HG03097 (cell line): ENCODE measurements at regions not wholly inside any gene's neighbourhood (a gene's known extent, or its start where the extent isn't known, plus 50 kb on each side); places are given as distances from the start of the nearest gene placed in this dataset.
"Not testable (repeated sequence)": the region's sequence is repeated elsewhere in the genome, so short reads cannot be mapped to it uniquely, and the experiment has no call there.

Experiments used
- ATAC-seq: cut with Tn5 transposase; IDR thresholded peaks from one replicate; pipeline ENCODE4 v1.9.1; 2021; ENCODE audit not compliant: unreplicated experiment, low FRiP score

DNA sequence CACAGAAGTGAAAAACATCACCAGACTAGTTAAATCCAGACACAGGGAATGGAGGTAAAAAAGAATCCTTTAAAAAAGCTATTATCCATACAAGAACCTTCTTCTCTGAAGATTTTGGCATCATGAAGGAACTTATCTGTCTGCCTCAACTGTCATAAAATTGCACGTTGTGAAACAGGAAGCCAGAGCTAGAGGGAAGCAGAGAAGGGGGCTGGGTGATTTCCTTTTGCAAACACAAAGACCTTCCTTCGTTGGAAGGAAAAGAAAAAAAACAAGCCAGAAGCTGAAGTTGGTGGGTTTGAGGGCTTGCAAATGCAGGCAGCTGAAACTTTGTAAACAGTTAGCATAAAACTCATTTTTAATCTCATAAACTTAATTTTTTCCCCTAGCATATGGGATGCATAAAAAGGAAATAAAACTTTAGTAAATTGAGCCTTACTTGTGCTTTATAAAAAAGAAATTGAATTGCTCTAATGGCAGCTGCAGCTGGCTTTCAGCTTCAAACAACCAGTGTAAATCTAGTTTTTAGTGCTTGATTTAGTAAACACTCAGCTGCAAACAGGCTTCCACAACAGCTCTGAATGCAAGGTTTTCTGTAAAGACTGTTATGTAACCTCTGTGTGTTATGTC is 101.6 kb downstream of the OTUD1 start:
- ATAC-seq: no peak

- ATAC-seq: no peak
Measured at GRCh38 chr10:23543691-23544380, 105.0 kb downstream of the OTUD1 start.

GRCh38 chr10:23545866-23546265 is 107.0 kb downstream of the OTUD1 start:
- not testable (repeated sequence) for ATAC-seq

GRCh38 chr10:23556727-23557440 is 118.0 kb downstream of the OTUD1 start:
- ATAC-seq: no peak

DNA sequence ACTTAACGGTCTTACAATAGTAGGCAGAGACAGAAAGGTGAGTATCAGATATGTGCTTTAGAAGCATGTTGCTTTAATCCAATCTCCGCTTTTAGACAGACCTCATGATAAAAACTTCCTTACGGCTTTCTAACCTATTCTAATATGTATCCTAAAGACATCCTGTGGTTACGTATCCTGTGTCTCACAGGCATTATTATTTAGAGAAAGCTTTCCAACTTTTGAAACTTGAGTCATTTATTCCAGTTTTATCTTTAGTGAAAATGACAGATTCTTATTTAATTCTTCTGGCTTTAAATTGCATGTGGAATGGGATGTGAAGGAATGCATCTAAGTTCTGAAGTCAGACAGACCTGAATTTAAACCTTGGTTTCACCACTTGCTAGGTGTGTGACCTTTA is 118.9 kb downstream of the OTUD1 start:
- no peak for ATAC-seq

DNA sequence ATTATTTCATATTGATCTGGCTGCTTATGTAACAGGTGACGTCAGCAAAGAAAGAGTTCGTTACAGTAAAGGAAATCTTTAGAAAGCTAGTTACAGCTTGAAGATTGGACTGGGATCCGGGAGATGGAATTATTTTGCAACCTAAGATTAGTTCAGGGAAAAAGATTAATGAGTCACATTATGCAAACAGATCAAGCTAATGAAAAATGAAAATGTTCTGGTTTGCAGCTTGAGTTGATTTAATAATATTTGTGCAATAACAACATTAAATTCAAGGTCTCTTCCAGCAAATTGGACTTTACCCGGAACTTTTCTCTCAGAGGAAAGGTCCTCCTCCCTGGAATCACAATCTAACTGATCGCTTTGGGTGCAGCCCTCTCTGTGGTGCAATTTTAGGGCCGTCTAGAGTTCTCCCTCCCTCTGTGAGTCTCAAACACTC is 119.5 kb downstream of the OTUD1 start:
- no peak for ATAC-seq

GRCh38 chr10:23568996-23569395 is 130.1 kb downstream of the OTUD1 start:
- ATAC-seq: no peak

- ATAC-seq: no peak
Measured at GRCh38 chr10:23571884-23572283, 133.0 kb downstream of the OTUD1 start.

DNA sequence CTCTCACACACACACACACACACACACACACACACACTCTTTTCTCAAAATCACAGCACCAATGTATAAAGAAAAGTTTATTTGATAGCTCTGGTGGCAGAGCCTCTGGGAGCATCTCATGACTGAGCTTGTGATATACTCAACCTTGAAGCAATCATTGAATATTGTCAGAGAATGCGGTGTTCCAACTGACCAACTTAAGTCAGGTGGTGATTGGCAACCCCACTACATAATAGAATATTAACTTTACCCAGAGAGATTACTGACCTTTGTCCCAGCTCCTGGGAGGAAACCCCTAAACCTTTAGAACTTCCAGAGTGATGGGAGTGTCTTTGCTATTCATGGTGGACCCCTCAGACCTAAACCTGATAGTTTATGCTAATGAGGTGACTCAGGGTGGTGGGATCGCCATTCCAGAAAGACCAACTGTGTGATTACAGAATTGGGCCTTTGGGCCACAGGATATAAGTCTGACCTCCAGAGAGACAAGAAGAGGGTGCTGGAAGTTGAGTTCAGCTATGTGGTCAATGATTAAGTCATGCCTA is 143.1 kb downstream of the OTUD1 start:
- ATAC-seq: no peak

- ATAC-seq: no peak
Measured at GRCh38 chr10:23584396-23584795, 145.5 kb downstream of the OTUD1 start.

- ATAC-seq: no peak
Measured at GRCh38 chr10:23585186-23585585, 146.3 kb downstream of the OTUD1 start.

DNA sequence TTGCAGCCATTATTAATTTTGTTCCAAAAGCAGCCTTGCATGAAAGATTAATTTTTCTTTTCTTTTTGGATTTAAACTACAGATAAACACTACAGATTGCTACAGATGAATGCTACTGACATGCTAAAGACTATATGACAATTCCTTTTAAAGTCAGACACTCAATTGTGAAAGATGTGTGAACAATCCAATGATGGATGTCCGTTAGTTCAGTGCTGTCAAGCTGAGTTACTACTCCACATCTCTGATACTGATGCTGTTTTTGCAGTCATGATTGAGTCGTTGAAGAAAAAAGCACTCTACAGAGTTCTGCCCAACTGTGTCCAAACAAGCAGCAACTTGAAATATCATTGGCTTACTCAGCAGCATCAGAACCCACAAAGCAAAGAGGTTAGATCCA is 146.8 kb downstream of the OTUD1 start:
- ATAC-seq: no peak

DNA sequence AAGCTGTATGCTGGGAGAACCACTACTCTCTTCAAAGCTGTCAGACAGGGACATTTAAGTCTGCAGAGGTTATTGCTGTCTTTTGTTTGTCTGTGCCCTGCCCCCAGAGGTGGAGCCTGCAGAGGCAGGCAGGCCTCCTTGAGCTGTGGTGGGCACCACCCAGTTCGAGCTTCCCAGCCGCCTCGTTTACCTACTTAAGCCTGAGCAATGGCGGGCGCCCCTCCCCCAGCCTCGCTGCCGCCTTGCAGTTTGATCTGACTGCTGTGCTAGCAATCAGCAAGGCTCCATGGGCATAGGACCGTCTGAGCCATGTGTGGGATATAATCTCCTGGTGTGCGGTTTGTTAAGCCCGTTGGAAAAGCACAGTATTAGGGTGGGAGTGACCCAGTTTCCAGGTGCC is 156.4 kb downstream of the OTUD1 start:
- ATAC-seq: not testable (repeated sequence)

DNA sequence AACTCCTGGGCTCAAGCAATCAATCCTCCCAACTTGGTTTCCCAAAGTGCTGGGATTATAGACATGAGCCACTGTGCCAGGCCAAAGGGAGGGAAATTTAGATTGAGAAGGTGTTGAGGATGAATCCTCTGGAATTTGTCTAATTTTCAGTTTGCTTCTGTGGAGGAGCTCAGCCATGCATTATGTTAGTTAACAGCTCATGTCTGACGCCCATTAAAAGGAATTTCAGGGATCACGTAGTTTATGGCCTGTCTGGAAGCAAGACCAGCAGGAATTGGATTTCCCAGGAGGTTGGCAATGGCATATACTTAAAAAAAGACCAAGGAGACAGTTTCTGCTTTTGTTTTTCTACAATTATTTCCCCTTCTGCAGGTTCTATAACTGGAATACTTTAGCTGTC is 165.7 kb downstream of the OTUD1 start:
- no peak for ATAC-seq

- ATAC-seq: no peak
Measured at GRCh38 chr10:23606456-23606855, 167.6 kb downstream of the OTUD1 start.

DNA sequence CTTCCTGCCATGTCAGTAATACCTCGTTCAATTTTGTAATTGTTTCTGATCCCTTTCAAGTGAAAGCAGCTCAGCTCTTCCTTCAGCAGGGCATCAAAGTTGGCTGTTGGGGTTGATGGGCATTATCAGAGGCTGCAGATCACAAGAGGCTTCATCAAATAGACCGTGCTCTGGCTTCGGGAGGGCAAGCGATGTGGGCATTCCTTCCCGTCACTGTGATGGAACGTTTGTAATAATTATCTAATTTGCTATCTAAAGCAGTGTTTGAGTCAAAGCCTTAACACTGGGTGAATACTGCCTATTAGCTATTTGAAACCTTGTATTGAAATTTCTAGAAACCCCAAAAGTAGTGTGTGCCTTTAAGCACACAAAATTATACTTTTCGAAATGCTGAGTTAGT is 170.1 kb downstream of the OTUD1 start:
- no peak for ATAC-seq

DNA sequence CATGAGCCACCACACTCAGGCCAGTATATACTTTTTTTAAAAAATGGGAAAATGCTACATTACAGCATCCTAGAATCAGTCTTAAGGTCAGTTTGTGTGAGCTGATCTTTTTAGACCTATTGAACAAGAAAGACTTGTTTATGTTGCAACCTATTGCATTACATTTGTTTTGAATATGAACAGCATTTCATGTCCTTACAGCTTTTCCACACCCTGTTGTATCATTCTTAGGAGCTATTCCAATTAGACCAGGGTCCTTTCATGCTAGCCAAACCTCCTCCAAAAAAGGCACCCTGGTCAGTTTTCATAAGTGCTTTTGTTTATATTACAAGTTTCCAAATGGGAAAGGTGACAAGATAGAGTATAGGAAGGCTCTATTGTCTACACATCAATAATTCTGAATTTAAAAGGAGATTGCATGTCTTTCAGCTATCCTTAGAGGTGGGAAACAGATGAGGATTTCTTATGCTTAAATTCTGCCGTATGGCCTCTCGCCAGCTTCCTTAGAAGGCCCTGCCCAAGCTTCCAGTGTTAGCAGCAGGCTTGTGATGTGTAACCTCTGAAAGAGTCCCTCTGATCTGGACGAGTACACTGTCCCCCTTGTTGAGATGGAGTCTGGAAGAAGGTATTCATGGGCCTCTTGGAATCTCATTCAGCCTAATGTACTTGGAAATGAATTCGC is 171.9 kb downstream of the OTUD1 start:
- ATAC-seq: no peak

DNA sequence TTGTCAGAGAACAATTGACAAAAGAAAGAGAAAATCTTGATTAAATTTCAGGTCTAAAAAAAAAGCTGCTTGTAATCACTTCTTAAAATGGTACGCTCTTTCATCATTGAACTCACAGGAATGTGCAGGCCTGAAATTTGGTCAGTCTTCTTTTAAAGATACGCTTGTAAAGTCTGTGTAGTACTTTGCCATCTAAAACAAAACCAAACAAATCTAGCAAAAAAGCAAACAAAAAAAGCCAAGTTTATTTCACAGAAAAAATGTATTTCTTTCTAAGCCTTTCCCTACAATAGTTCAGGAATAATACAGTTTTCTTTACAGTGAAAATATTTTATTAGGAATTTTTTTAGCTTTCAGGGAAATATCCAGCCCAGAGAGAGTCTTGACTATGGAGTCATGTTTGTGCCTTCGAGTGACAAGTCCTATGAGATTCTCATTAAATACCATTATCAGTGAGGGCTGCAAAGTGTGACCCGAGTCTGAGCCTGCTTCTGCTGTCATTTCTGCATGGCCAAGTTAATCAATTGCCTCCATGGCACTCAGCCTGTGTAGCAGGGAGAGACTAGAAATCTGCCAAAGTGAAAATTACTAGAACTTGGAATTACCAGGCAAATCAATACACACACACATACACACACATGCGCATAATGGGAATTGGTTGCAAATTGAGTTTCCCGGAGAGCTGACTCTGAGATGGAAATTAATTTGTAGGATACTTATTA is 172.6 kb downstream of the OTUD1 start:
- ATAC-seq: no peak

DNA sequence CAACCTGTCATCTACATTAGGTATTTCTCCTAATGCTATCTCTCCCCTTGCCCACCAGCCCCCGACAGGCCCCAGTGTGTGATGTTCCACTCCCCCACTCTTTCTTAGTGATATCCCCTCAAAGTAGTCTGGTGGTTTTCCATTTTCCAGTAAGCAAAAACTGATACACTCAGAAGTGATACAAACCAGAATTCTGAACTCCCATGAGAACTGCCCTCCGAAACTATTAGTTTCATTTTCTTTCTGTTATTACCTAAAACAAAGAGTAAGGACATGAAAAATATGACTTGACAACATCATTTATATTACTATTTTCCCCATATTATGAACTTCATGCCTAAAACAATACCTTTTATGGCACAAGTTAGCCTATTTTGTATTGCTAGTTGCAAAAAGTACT is 175.0 kb downstream of the OTUD1 start:
- peak; percentile 49 for ATAC-seq

DNA sequence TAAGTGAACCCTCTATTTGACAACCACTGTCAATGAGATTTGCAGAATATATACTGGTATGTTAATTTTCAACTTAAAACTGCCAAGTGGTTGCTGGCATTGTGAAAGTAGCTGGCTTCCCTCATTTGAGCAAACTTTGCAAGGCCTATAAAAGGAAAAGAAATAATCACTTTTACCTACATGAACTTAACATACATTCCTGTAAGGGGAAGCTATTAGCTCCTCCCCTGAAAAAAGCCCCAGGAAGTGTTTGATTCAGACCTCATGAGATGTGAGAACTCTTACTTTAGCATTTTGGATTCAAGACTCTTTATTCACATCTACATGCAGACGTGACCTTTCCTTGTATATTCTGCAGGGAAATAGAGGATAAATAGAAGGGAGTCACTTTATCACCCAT is 175.6 kb downstream of the OTUD1 start:
- ATAC-seq: peak; percentile 45
